Fibroblast of lung (primary cell): ENCODE measurements at regions not wholly inside any gene's neighbourhood (a gene's known extent, or its start where the extent isn't known, plus 50 kb on each side); places are given as distances from the start of the nearest gene placed in this dataset.
"Not testable (repeated sequence)": the region's sequence is repeated elsewhere in the genome, so short reads cannot be mapped to it uniquely, and the experiment has no call there.

Source experiments
- DNase-seq, 2 donors: peaks; one replicate each; pipeline versions ENCODE4 v3.0.0 to v3.0.0-alpha.2; 2010; ENCODE audit warnings: low read depth in 2 of 2
- H2AFZ ChIP-seq: 2 replicates; pipeline ENCODE4 v1.5.1; 2012; ENCODE audit warnings: low read length, control low read depth, inconsistent platforms
- H3K27ac ChIP-seq: 2 replicates; pipeline ENCODE4 v1.5.1; 2011; ENCODE audit warnings: low read length, control low read depth; ENCODE audit not compliant: insufficient read depth
- H3K27me3 ChIP-seq: 2 replicates; pipeline ENCODE4 v1.5.1; 2011; ENCODE audit warnings: mild to moderate bottlenecking, low read length; ENCODE audit not compliant: control insufficient read depth, insufficient read depth
- H3K36me3 ChIP-seq: 2 replicates; pipeline ENCODE4 v1.5.1; 2011; ENCODE audit warnings: low read length; ENCODE audit not compliant: control insufficient read depth, insufficient read depth
- H3K4me1 ChIP-seq: 2 replicates; pipeline ENCODE4 v1.5.1; 2011; ENCODE audit warnings: low read length; ENCODE audit not compliant: control insufficient read depth, insufficient read depth; ENCODE audit errors: extremely low read depth
- H3K4me2 ChIP-seq: 2 replicates; pipeline ENCODE4 v1.5.1; 2011; ENCODE audit warnings: low read length, control low read depth; ENCODE audit not compliant: insufficient read depth; ENCODE audit errors: extremely low read depth
- H3K4me3 ChIP-seq, 4 experiments: fragments of 200-600 bp in 1 of 4; sonication (generic) in 1 of 4; replicated peaks in 1 of 4; 2 replicates each; pipeline ENCODE4 v1.5.1; 2011 to 2016; ENCODE audit warnings: low read length in 4 of 4, low read depth in 3 of 4, mild to moderate bottlenecking in 3 of 4, control low read depth in 2 of 4, inconsistent platforms in 1 of 4, mixed read lengths in 1 of 4; ENCODE audit not compliant: insufficient read depth in 1 of 4; ENCODE audit errors: control extremely low read depth in 1 of 4
- H3K79me2 ChIP-seq: 2 replicates; pipeline ENCODE4 v1.5.1; 2012; ENCODE audit warnings: mild to moderate bottlenecking, low read length, inconsistent platforms; ENCODE audit not compliant: control insufficient read depth, insufficient read depth
- H3K9ac ChIP-seq: 2 replicates; pipeline ENCODE4 v1.5.1; 2011; ENCODE audit warnings: mild to moderate bottlenecking, low read length, control low read depth; ENCODE audit not compliant: insufficient read depth
- H3K9me3 ChIP-seq: 2 replicates; pipeline ENCODE4 v1.5.1; 2012; ENCODE audit warnings: low read depth, low read length; ENCODE audit not compliant: control insufficient read depth, insufficient read depth
- H4K20me1 ChIP-seq: 2 replicates; pipeline ENCODE4 v1.5.1; 2011; ENCODE audit warnings: low read length; ENCODE audit not compliant: control insufficient read depth, insufficient read depth; ENCODE audit errors: extremely low read depth
- CTCF ChIP-seq, 2 donors: IDR thresholded peaks in 1 of 2; conservative IDR thresholded peaks in 1 of 2; 1 replicate in 1 of 2; 2 replicates in 1 of 2; pipeline ENCODE4 v1.5.1; 2011 to 2012; ENCODE audit warnings: low read length in 2 of 2, control low read depth in 1 of 2, inconsistent platforms in 1 of 2, low read depth in 1 of 2, mild to moderate bottlenecking in 1 of 2
- EZH2 ChIP-seq: IDR thresholded peaks from 2 replicates; pipeline ENCODE4 v1.5.1; 2012; ENCODE audit warnings: low read length, control low read depth, mild to moderate bottlenecking; ENCODE audit errors: missing control alignments

- no peak overlapping the region for H3K9ac ChIP-seq
- H3K27me3 ChIP-seq, result no peaks in the 10 kb centered on the region
- H4K20me1 ChIP-seq, result no peaks in the 10 kb centered on the region
- H3K36me3 ChIP-seq, result no peaks in the 10 kb centered on the region
- H2AFZ ChIP-seq, result no peak overlapping the region
- no peak for DNase-seq
- no peaks in the 10 kb centered on the region for H3K79me2 ChIP-seq
- H3K9me3 ChIP-seq, result no peaks in the 10 kb centered on the region
- no peak overlapping the region for H3K27ac ChIP-seq
- H3K4me2 ChIP-seq, result no peak overlapping the region
- no peaks in the 10 kb centered on the region for H3K4me1 ChIP-seq
- TF ChIP-seq EZH2 (no peak), CTCF (conservative IDR thresholded peaks at IDR 0.05 in 1 of 2, IDR thresholded peaks at IDR 0.05 in 1 of 2; ENCODE audit: low read depth in 1 of 2, low read length in 2 of 2) (no peak)
- H3K4me3 ChIP-seq, result no peak overlapping the region
These were observed 1143.8 kb downstream of the PCDH19 start for GRCh38 chrX:99266255-99266654.

- no peak for DNase-seq
- Histone ChIP-seq H3K9ac (no peak overlapping the region), H4K20me1 (no peaks in the 10 kb centered on the region), H3K4me2 (no peak overlapping the region), H3K27me3 (no peaks in the 10 kb centered on the region), H3K79me2 (no peaks in the 10 kb centered on the region), H2AFZ (no peak overlapping the region), H3K27ac (no peak overlapping the region), H3K4me1 (no peaks in the 10 kb centered on the region), H3K9me3 (no peaks in the 10 kb centered on the region), H3K36me3 (no peaks in the 10 kb centered on the region), H3K4me3 (no peak overlapping the region)
- TF ChIP-seq EZH2 (no peak), CTCF (conservative IDR thresholded peaks at IDR 0.05 in 1 of 2, IDR thresholded peaks at IDR 0.05 in 1 of 2; ENCODE audit: low read depth in 1 of 2, low read length in 2 of 2) (no peak)
These were observed 1161.9 kb downstream of the PCDH19 start for GRCh38 chrX:99248180-99248579.

- Histone ChIP-seq H2AFZ (no peak overlapping the region), H3K36me3 (no peaks in the 10 kb centered on the region), H3K79me2 (no peaks in the 10 kb centered on the region), H3K4me2 (no peak overlapping the region), H3K4me3 (no peak overlapping the region), H3K9me3 (no peaks in the 10 kb centered on the region), H3K27me3 (no peaks in the 10 kb centered on the region), H3K4me1 (no peaks in the 10 kb centered on the region), H3K27ac (no peak overlapping the region), H4K20me1 (no peaks in the 10 kb centered on the region), H3K9ac (no peak overlapping the region)
- no peak for DNase-seq
- TF ChIP-seq EZH2 (no peak), CTCF (conservative IDR thresholded peaks at IDR 0.05 in 1 of 2, IDR thresholded peaks at IDR 0.05 in 1 of 2; ENCODE audit: low read depth in 1 of 2, low read length in 2 of 2) (no peak)
These were observed 1168.1 kb downstream of the PCDH19 start for GRCh38 chrX:99242001-99242400.

GRCh38 chrX:99234384-99234783 lies 1175.7 kb downstream of the PCDH19 start:
- not testable (repeated sequence) for H2AFZ ChIP-seq, H3K9me3 ChIP-seq, DNase-seq, H3K36me3 ChIP-seq, H3K27me3 ChIP-seq, H3K79me2 ChIP-seq, H3K4me2 ChIP-seq, H4K20me1 ChIP-seq, H3K27ac ChIP-seq, H3K4me1 ChIP-seq, H3K4me3 ChIP-seq, H3K9ac ChIP-seq
